ENCODE measurements at regions not wholly inside any gene's neighbourhood (a gene's known extent, or its start where the extent isn't known, plus 50 kb on each side); places are given as distances from the start of the nearest gene placed in this dataset.

- H3K4me2 ChIP-seq (ENCODE audit: low read length): no peak overlapping the region
- no TSS peak for BruUV-seq (replicated peaks)
- ATAC-seq: no peak; the same call in 1 of the 2 replicates
Observed at GRCh38 chr13:107271227-107271626, 703.3 kb upstream of the ARGLU1 start.

GRCh38 chr13:107266657-107267056, 698.7 kb upstream of the ARGLU1 start:
- POLR2A ChIA-PET (ENCODE audit: unreplicated experiment): no interaction called here
- no peaks in the 10 kb centered on the region for H3K9me3 ChIP-seq (ENCODE audit: low read length)
- no peak for ATAC-seq
- H3K79me2 ChIP-seq (ENCODE audit: low read length): no peaks in the 10 kb centered on the region
- no peaks in the 10 kb centered on the region for H3K36me3 ChIP-seq (ENCODE audit: low read depth, low read length)
- intact Hi-C loops (cut with micrococcal nuclease): no loop called here
- no peak overlapping the region for H3K4me3 ChIP-seq (ENCODE audit: low read length)
- H3K9ac ChIP-seq (ENCODE audit: low read length): no peak overlapping the region
- H3K9me2 ChIP-seq (replicated peaks; ENCODE audit: low read length): no peaks in the 10 kb centered on the region
- no peak for DNase-seq
- no TSS peak for BruUV-seq (replicated peaks)
- H3K4me2 ChIP-seq (ENCODE audit: low read length): no peak overlapping the region
- no peaks in the 10 kb centered on the region for H3F3A ChIP-seq (ENCODE audit: low read length, unreplicated experiment)
- CTCF ChIA-PET: no interaction called here
- H2AFZ ChIP-seq (ENCODE audit: low read length): no peak overlapping the region
- no peaks in the 10 kb centered on the region for H3K4me1 ChIP-seq (ENCODE audit: insufficient read depth, low read length)
- H3K27ac ChIP-seq (ENCODE audit: low read length): no peak overlapping the region
- no peaks in the 10 kb centered on the region for H3K27me3 ChIP-seq (ENCODE audit: low read length)
- no peaks in the 10 kb centered on the region for H4K20me1 ChIP-seq (ENCODE audit: low read length)
- TF ChIP-seq EZH2phosphoT487 (IDR thresholded peaks at IDR 0.05; ENCODE audit: borderline replicate concordance, low read length): no peak
- no peak for TF ChIP-seq EZH2 (IDR thresholded peaks at IDR 0.05; ENCODE audit: low read length, unreplicated experiment)
- TF ChIP-seq CTCF (conservative IDR thresholded peaks at IDR 0.05; ENCODE audit: low read depth, low read length): no peak

More at GRCh38 chr13:107271227-107271626, 703.3 kb upstream of the ARGLU1 start:
- DNase-seq: peak; percentile 29
- H3K27ac ChIP-seq (ENCODE audit: low read length): no peak overlapping the region
- CTCF ChIA-PET: no interaction called here
- H2AFZ ChIP-seq (ENCODE audit: low read length): no peak overlapping the region
- POLR2A ChIA-PET (ENCODE audit: unreplicated experiment): no interaction called here
- no peak overlapping the region for H3K4me3 ChIP-seq (ENCODE audit: low read length)
- H3K79me2 ChIP-seq (ENCODE audit: low read length): no peaks in the 10 kb centered on the region
- H4K20me1 ChIP-seq (ENCODE audit: low read length): no peaks in the 10 kb centered on the region
- H3K27me3 ChIP-seq (ENCODE audit: low read length): no peaks in the 10 kb centered on the region
- H3F3A ChIP-seq (ENCODE audit: low read length, unreplicated experiment): no peaks in the 10 kb centered on the region
- H3K9ac ChIP-seq (ENCODE audit: low read length): no peak overlapping the region
- H3K36me3 ChIP-seq (ENCODE audit: low read depth, low read length): no peaks in the 10 kb centered on the region
- no peak for TF ChIP-seq EZH2 (IDR thresholded peaks at IDR 0.05; ENCODE audit: low read length, unreplicated experiment)
- no peak for TF ChIP-seq EZH2phosphoT487 (IDR thresholded peaks at IDR 0.05; ENCODE audit: borderline replicate concordance, low read length)
- TF ChIP-seq CTCF (conservative IDR thresholded peaks at IDR 0.05; ENCODE audit: low read depth, low read length): no peak
- no peaks in the 10 kb centered on the region for H3K9me3 ChIP-seq (ENCODE audit: low read length)
- intact Hi-C loops (cut with micrococcal nuclease): no loop called here
- no peaks in the 10 kb centered on the region for H3K9me2 ChIP-seq (replicated peaks; ENCODE audit: low read length)
- no peaks in the 10 kb centered on the region for H3K4me1 ChIP-seq (ENCODE audit: insufficient read depth, low read length)

- peak; percentile 99 for ATAC-seq
- CTCF ChIA-PET: no interaction called here
Observed at GRCh38 chr13:107258599-107259187, 690.8 kb upstream of the ARGLU1 start.

More at GRCh38 chr13:107258599-107259187, 690.8 kb upstream of the ARGLU1 start:
- Histone ChIP-seq H3K9ac (ENCODE audit: low read length) (no peak overlapping the region), H3K36me3 (ENCODE audit: low read depth, low read length) (no peaks in the 10 kb centered on the region), H3K27me3 (ENCODE audit: low read length) (no peaks in the 10 kb centered on the region), H3K4me1 (ENCODE audit: insufficient read depth, low read length) (peaks cover 15% of the 10 kb centered on the region), H3K27ac (ENCODE audit: low read length) (peak overlapping the region; percentile 64), H3K9me2 (replicated peaks; ENCODE audit: low read length) (no peaks in the 10 kb centered on the region), H3K9me3 (ENCODE audit: low read length) (no peaks in the 10 kb centered on the region), H3K4me2 (ENCODE audit: low read length) (peak overlapping the region; percentile 63), H3F3A (ENCODE audit: low read length, unreplicated experiment) (no peaks in the 10 kb centered on the region), H3K79me2 (ENCODE audit: low read length) (no peaks in the 10 kb centered on the region), H2AFZ (ENCODE audit: low read length) (peak overlapping the region; percentile 64), H4K20me1 (ENCODE audit: low read length) (no peaks in the 10 kb centered on the region), H3K4me3 (ENCODE audit: low read length) (peak overlapping the region; percentile 37; the same call in 1 of the 2 replicates)
- POLR2A ChIA-PET (ENCODE audit: unreplicated experiment): no interaction called here
- BruUV-seq (replicated peaks): TSS peak; percentile 89
- intact Hi-C loops (cut with micrococcal nuclease): no loop called here
- TF ChIP-seq EZH2phosphoT487 (IDR thresholded peaks at IDR 0.05; ENCODE audit: borderline replicate concordance, low read length) (no peak), EZH2 (IDR thresholded peaks at IDR 0.05; ENCODE audit: low read length, unreplicated experiment) (no peak), CTCF (conservative IDR thresholded peaks at IDR 0.05; ENCODE audit: low read depth, low read length) (no peak)
- DNase-seq: peak; percentile 73

Measured in PC-3 (cell line).